ENCODE measurements at regions not wholly inside any gene's neighbourhood (a gene's known extent, or its start where the extent isn't known, plus 50 kb on each side); places are given as distances from the start of the nearest gene placed in this dataset.

DNA sequence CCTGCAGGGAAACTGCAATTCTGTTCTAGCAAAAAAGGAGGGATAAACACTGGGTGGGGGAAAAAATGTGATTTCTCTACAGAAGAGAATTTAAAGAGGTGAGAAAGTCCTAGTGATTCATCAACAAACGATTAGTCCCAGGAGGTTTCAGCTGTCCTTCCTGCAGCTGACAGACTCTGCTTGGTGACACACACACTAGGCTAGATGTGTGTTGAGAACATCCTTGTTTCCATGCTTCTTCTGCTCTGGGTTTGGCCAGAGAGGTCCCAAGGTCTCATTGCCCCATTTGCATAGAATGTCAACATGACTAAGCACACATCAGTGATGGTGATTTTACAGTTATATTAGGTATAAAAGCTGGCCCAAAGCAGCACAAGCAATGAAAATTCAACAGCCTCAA lies 258.3 kb downstream of the NFATC2 start:
- Histone ChIP-seq H3K27ac (replicated peaks in 1 of 4) (no peak overlapping the region), H3K4me1 (no peaks in the 10 kb centered on the region)
- TF ChIP-seq EP300 (IDR thresholded peaks at IDR 0.05) (no peak), POLR2A (IDR thresholded peaks at IDR 0.05; ENCODE audit: low read depth) (no peak)
- TF ChIP-seq, protein P1, sequence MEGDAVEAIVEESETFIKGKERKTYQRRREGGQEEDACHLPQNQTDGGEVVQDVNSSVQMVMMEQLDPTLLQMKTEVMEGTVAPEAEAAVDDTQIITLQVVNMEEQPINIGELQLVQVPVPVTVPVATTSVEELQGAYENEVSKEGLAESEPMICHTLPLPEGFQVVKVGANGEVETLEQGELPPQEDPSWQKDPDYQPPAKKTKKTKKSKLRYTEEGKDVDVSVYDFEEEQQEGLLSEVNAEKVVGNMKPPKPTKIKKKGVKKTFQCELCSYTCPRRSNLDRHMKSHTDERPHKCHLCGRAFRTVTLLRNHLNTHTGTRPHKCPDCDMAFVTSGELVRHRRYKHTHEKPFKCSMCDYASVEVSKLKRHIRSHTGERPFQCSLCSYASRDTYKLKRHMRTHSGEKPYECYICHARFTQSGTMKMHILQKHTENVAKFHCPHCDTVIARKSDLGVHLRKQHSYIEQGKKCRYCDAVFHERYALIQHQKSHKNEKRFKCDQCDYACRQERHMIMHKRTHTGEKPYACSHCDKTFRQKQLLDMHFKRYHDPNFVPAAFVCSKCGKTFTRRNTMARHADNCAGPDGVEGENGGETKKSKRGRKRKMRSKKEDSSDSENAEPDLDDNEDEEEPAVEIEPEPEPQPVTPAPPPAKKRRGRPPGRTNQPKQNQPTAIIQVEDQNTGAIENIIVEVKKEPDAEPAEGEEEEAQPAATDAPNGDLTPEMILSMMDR (IDR thresholded peaks at IDR 0.05) = no peak

DNA sequence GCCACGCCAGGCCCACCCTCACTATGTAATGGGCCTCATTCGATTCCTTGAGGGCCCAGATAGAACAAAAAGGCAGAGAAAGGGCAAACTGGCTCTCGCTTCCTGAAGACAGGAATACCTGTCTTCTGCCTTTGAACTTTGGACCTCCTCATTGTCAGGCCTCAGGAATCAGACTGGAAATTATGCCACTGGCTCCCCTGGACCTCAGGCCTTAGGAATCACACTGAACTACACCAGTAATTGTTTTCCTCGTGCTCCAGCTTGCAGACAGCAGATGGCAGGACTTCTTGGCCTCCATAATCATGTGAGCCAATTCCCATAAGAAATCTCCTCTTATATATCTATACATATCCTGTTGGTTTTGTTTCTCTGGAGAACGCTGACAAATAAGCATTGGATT lies 258.6 kb upstream of the KCNG1 start:
- Histone ChIP-seq H3K9me3 (peaks cover 0 to 7% (median 2%) of the 10 kb centered on the region in 4 donors), H3K4me1 (no peaks in the 10 kb centered on the region), H3K27ac (replicated peaks in 1 of 4) (no peak overlapping the region), H3K36me3 (no peaks in the 10 kb centered on the region), H3K4me3 (no peak overlapping the region), H3K27me3 (peaks cover 0 to 35% (median 0%) of the 10 kb centered on the region in 4 donors)
- WGBS = 85% methylated on average over 5 of the region's 5 CpGs
- no peak for DNase-seq (ENCODE audit: extremely low spot score)
- intact Hi-C loops (cut with DNase I) = no loop called here
- TF ChIP-seq POLR2A (IDR thresholded peaks at IDR 0.05; ENCODE audit: low read depth) (no peak), EP300 (IDR thresholded peaks at IDR 0.05) (no peak), POLR2AphosphoS5 (IDR thresholded peaks at IDR 0.05) (no peak)
- TF ChIP-seq, protein P1 (IDR thresholded peaks at IDR 0.05) = no peak

More for the DNA sequence above, 258.3 kb downstream of the NFATC2 start:
- WGBS = 57% methylated on average over 1 of the region's 1 CpG
- Histone ChIP-seq H3K4me3 (no peak overlapping the region), H3K27me3 (peaks cover 0 to 13% (median 0%) of the 10 kb centered on the region in 4 donors), H3K36me3 (no peaks in the 10 kb centered on the region), H3K9me3 (peaks cover 0 to 7% (median 2%) of the 10 kb centered on the region in 4 donors)
- DNase-seq (ENCODE audit: extremely low spot score) = no peak
- intact Hi-C loops (cut with DNase I) = no loop called here

DNA sequence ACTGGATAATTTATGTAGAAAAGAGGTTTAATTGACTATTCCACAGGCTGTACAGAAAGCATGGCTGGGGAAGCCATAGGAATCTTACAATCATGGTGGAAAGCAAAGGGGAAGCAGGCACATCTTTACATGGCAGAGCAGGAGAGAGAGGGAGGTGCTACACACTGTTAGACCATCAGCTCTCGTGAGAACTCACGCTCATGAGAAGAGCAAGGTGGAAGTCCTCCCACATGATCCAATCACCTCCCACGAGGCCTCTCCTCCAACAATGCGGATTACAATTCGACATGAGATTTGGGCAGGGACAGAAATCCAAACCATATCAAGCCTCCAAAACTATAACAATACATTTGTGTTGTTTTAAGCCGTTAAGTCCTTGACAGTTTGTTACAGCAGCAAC lies 257.1 kb upstream of the KCNG1 start:
- Histone ChIP-seq H3K36me3 (no peaks in the 10 kb centered on the region), H3K4me3 (no peak overlapping the region), H3K27ac (replicated peaks in 1 of 4) (no peak overlapping the region), H3K27me3 (peaks cover 0 to 46% (median 0%) of the 10 kb centered on the region in 4 donors), H3K4me1 (peaks cover 0 to 11% (median 3%) of the 10 kb centered on the region in 4 donors), H3K9me3 (peaks cover 0 to 7% (median 2%) of the 10 kb centered on the region in 4 donors)
- 91% methylated on average over 6 of the region's 6 CpGs for WGBS
- intact Hi-C loops (cut with DNase I) = no loop called here
- no peak for DNase-seq (ENCODE audit: extremely low spot score)
- TF ChIP-seq EP300 (IDR thresholded peaks at IDR 0.05) = no peak
- TF ChIP-seq, protein P1 (IDR thresholded peaks at IDR 0.05) = no peak
- no peak for TF ChIP-seq POLR2AphosphoS5 (IDR thresholded peaks at IDR 0.05)
- no peak for TF ChIP-seq POLR2A (IDR thresholded peaks at IDR 0.05; ENCODE audit: low read depth)

DNA sequence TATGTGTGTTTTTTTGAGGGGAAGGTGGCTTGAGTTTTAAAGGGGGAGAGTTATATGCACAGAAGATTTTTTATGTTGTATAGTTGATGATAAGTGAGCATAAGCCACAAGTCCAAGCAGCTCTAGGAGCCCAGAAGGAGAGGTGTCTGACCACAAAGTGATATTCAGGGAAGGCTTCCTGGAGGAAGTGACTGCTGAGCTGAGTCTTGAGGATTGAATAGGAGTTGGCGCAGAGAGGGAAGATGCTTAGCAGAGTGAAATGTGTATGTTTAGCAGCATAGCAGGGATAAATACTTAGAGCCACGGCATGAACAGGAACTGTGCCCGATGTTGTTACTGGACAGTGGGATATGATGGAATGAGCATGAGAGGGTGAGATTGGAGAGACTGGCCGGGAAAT lies 255.1 kb upstream of the KCNG1 start:
- 93% methylated on average over 4 of the region's 4 CpGs for WGBS
- no peak overlapping the region for H3K27ac ChIP-seq (replicated peaks in 1 of 4)
- peaks cover 0 to 11% (median 3%) of the 10 kb centered on the region in 4 donors for H3K4me1 ChIP-seq
- no peak overlapping the region for H3K4me3 ChIP-seq
- H3K27me3 ChIP-seq = peaks cover 0 to 62% (median 0%) of the 10 kb centered on the region in 4 donors
- H3K36me3 ChIP-seq = no peaks in the 10 kb centered on the region
- peaks cover 0 to 7% (median 0%) of the 10 kb centered on the region in 4 donors for H3K9me3 ChIP-seq
- TF ChIP-seq POLR2A (IDR thresholded peaks at IDR 0.05; ENCODE audit: low read depth) = no peak
- TF ChIP-seq, protein P1 (IDR thresholded peaks at IDR 0.05) = no peak
- TF ChIP-seq EP300 (IDR thresholded peaks at IDR 0.05) = no peak
- TF ChIP-seq POLR2AphosphoS5 (IDR thresholded peaks at IDR 0.05) = no peak
- intact Hi-C loops (cut with DNase I) = no loop called here
- DNase-seq (ENCODE audit: extremely low spot score) = no peak

DNA sequence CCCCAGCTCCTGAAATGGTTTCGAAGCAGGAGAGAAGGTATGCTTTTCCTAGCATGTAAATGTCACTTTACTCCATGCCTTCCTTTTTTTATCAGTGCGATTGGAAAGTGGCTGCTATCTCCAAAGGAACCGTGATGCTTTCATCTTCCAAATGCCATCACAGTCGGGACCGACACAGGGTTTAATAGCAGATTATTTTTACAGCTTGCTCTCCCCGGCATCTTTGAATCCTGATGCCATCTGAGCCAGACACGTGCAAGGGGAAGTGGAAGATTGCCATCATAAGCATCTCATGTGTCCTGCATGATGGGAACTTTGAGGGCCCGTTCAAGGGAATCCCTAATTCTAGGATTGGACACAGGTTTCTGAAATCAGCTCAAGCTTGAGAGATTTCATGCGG lies 253.4 kb upstream of the KCNG1 start:
- H3K27me3 ChIP-seq = peaks cover 0 to 62% (median 0%) of the 10 kb centered on the region in 4 donors
- peaks cover 0 to 11% (median 3%) of the 10 kb centered on the region in 4 donors for H3K4me1 ChIP-seq
- H3K36me3 ChIP-seq = no peaks in the 10 kb centered on the region
- no peak overlapping the region for H3K27ac ChIP-seq (replicated peaks in 1 of 4)
- H3K9me3 ChIP-seq = peaks cover 0 to 7% (median 0%) of the 10 kb centered on the region in 4 donors
- DNase-seq (ENCODE audit: extremely low spot score) = no peak
- intact Hi-C loops (cut with DNase I) = no loop called here
- 53% methylated on average over 9 of the region's 9 CpGs for WGBS
- H3K4me3 ChIP-seq = no peak overlapping the region
- no peak for TF ChIP-seq POLR2A (IDR thresholded peaks at IDR 0.05; ENCODE audit: low read depth)
- TF ChIP-seq POLR2AphosphoS5 (IDR thresholded peaks at IDR 0.05) = no peak
- TF ChIP-seq EP300 (IDR thresholded peaks at IDR 0.05) = no peak
- TF ChIP-seq, protein P1 (IDR thresholded peaks at IDR 0.05) = no peak

Data from esophagus muscularis mucosa (tissue), 4 donors.